ENCODE measurements at regions not wholly inside any gene's neighbourhood (a gene's known extent, or its start where the extent isn't known, plus 50 kb on each side); places are given as distances from the start of the nearest gene placed in this dataset.
"Not testable (repeated sequence)": the region's sequence is repeated elsewhere in the genome, so short reads cannot be mapped to it uniquely, and the experiment has no call there.

GRCh38 chr10:120019568-120019967, 127.0 kb downstream of the SEC23IP start:
- no peak for DNase-seq (ENCODE audit: low read depth)
- H3K4me3 ChIP-seq (ENCODE audit: low read depth, low read length) = no peak overlapping the region
- TF ChIP-seq, protein P1, sequence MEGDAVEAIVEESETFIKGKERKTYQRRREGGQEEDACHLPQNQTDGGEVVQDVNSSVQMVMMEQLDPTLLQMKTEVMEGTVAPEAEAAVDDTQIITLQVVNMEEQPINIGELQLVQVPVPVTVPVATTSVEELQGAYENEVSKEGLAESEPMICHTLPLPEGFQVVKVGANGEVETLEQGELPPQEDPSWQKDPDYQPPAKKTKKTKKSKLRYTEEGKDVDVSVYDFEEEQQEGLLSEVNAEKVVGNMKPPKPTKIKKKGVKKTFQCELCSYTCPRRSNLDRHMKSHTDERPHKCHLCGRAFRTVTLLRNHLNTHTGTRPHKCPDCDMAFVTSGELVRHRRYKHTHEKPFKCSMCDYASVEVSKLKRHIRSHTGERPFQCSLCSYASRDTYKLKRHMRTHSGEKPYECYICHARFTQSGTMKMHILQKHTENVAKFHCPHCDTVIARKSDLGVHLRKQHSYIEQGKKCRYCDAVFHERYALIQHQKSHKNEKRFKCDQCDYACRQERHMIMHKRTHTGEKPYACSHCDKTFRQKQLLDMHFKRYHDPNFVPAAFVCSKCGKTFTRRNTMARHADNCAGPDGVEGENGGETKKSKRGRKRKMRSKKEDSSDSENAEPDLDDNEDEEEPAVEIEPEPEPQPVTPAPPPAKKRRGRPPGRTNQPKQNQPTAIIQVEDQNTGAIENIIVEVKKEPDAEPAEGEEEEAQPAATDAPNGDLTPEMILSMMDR (IDR thresholded peaks at IDR 0.05; ENCODE audit: insufficient read depth, low read depth, low read length, missing control alignments) = no peak

GRCh38 chr10:120022357-120022756, 129.8 kb downstream of the SEC23IP start:
- H3K4me3 ChIP-seq (ENCODE audit: low read depth, low read length) = no peak overlapping the region
- no peak for DNase-seq (ENCODE audit: low read depth)
- TF ChIP-seq, protein P1 (IDR thresholded peaks at IDR 0.05; ENCODE audit: insufficient read depth, low read depth, low read length, missing control alignments) = no peak

DNA sequence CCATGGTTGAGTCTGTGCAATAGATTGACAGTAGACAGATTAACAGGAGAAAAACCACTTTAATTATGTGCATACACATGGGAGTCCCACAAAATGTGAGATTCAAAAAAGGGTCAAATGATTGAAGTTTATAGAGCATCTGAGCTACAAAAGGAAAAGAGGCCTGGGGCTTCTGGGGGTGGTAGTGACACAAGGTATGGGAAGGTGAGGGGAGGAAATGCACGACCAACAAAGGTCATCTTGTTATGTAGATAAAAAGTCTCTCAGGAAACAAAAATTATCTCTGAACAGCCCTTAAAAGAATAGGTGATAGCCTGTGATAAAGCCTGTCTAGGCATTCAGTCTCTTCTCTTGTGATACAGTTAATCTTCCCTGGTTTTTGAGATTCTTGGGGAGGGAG, 141.7 kb downstream of the SEC23IP start:
- H3K4me3 ChIP-seq (ENCODE audit: low read depth, low read length) = no peak overlapping the region
- no peak for DNase-seq (ENCODE audit: low read depth)
- TF ChIP-seq, protein P1 (IDR thresholded peaks at IDR 0.05; ENCODE audit: insufficient read depth, low read depth, low read length, missing control alignments) = no peak

GRCh38 chr10:120039046-120039445, 146.5 kb downstream of the SEC23IP start:
- no peak overlapping the region for H3K4me3 ChIP-seq (ENCODE audit: low read depth, low read length)
- DNase-seq (ENCODE audit: low read depth) = no peak
- TF ChIP-seq, protein P1 (IDR thresholded peaks at IDR 0.05; ENCODE audit: insufficient read depth, low read depth, low read length, missing control alignments) = no peak

- TF ChIP-seq, protein P1 (IDR thresholded peaks at IDR 0.05; ENCODE audit: insufficient read depth, low read depth, low read length, missing control alignments) = no peak
- H3K4me3 ChIP-seq (ENCODE audit: low read depth, low read length) = no peak overlapping the region
- DNase-seq (ENCODE audit: low read depth) = no peak
These were observed 147.3 kb downstream of the SEC23IP start for GRCh38 chr10:120039826-120040225.

- no peak for DNase-seq (ENCODE audit: low read depth)
- TF ChIP-seq, protein P1 (IDR thresholded peaks at IDR 0.05; ENCODE audit: insufficient read depth, low read depth, low read length, missing control alignments) = no peak
- no peak overlapping the region for H3K4me3 ChIP-seq (ENCODE audit: low read depth, low read length)
These were observed 149.5 kb downstream of the SEC23IP start for GRCh38 chr10:120041807-120042559.

GRCh38 chr10:120042705-120043104, 150.2 kb downstream of the SEC23IP start:
- no peak overlapping the region for H3K4me3 ChIP-seq (ENCODE audit: low read depth, low read length)
- TF ChIP-seq, protein P1 (IDR thresholded peaks at IDR 0.05; ENCODE audit: insufficient read depth, low read depth, low read length, missing control alignments) = no peak
- DNase-seq (ENCODE audit: low read depth) = no peak

GRCh38 chr10:120047373-120047772, 154.8 kb downstream of the SEC23IP start:
- H3K4me3 ChIP-seq (ENCODE audit: low read depth, low read length); DNase-seq (ENCODE audit: low read depth): not testable (repeated sequence)

Data from GM12865 (cell line).